Right lobe of liver (tissue), 6 donors: ENCODE measurements at regions not wholly inside any gene's neighbourhood (a gene's known extent, or its start where the extent isn't known, plus 50 kb on each side); places are given as distances from the start of the nearest gene placed in this dataset.

Experiments
- ATAC-seq, 4 donors: fragments of 200-7000 bp; cut with Tn5 transposase; one replicate each; pipeline ENCODE4 v1.9.1; 2020; ENCODE audit warnings: mild to moderate bottlenecking in 4 of 4, moderate library complexity in 4 of 4
- DNase-seq, 3 donors: peaks; one replicate each; pipeline ENCODE4 v3.0.0-alpha.2; 2020
- H3K27ac ChIP-seq, 3 donors: fragments of 200-600 bp; one replicate each; pipeline ENCODE4 v1.8.0; 2022
- H3K27me3 ChIP-seq, 2 donors: fragments of 200-600 bp; one replicate each; pipeline ENCODE4 v1.8.0; 2022
- H3K36me3 ChIP-seq, 4 donors: fragments of 200-600 bp; sonication (generic) in 1 of 4; one replicate each; pipeline versions ENCODE4 v1.5.1 to v1.8.0; 2017 to 2022; ENCODE audit warnings: control low read depth in 1 of 4
- H3K4me1 ChIP-seq, 4 donors: fragments of 200-600 bp; sonication (generic) in 1 of 4; one replicate each; pipeline versions ENCODE4 v1.5.1 to v1.8.0; 2017 to 2022; ENCODE audit warnings: control low read depth in 1 of 4
- H3K4me3 ChIP-seq, 3 donors: fragments of 200-600 bp; one replicate each; pipeline ENCODE4 v1.8.0; 2022
- H3K9me3 ChIP-seq, 4 donors: fragments of 200-600 bp; sonication (generic) in 1 of 4; one replicate each; pipeline versions ENCODE4 v1.5.1 to v1.8.0; 2017 to 2022; ENCODE audit warnings: control low read depth in 1 of 4
- POLR2A ChIP-seq: fragments of 450-650 bp; IDR thresholded peaks from one replicate; pipeline ENCODE4 v1.6.1; 2017; ENCODE audit warnings: antibody characterized with exemption, mild to moderate bottlenecking
- WGBS: methylation state at CpG from one replicate; pipeline ENCODE4 v1.1.6; 2018; ENCODE audit warnings: low coverage, low lambda C conversion rate; ENCODE audit not compliant: insufficient coverage; ENCODE audit errors: missing lambda C conversion rate; 5-methylcytosine and 5-hydroxymethylcytosine counted together
- intact Hi-C, 2 donors: fragments of 100-400 bp; cut with DNase I; formaldehyde crosslinking; loops; one replicate each; pipeline versions ENCODE4 v1.11.2 to v1.14.1; 2022
- TF ChIP-seq, protein P1 (sequence below), 4 donors: fragments of 200-600 bp in 3 of 4; fragments of 450-650 bp in 1 of 4; IDR thresholded peaks; one replicate each; pipeline versions ENCODE4 v1.5.1 to v1.8.0; 2016 to 2022; ENCODE audit warnings: antibody characterized with exemption in 4 of 4, mild to moderate bottlenecking in 2 of 4
- donor health status: DM: no; HTN: yes; CAD: no.
- donor health status: DM: no; HTN: no; CAD: no.
- donor health status: DM: no; HTN: no; CAD: no.
- donor health status: DM: no; HTN: yes; CAD: no.
- donor health status: DM: no; HTN: yes; CAD: no.

DNA sequence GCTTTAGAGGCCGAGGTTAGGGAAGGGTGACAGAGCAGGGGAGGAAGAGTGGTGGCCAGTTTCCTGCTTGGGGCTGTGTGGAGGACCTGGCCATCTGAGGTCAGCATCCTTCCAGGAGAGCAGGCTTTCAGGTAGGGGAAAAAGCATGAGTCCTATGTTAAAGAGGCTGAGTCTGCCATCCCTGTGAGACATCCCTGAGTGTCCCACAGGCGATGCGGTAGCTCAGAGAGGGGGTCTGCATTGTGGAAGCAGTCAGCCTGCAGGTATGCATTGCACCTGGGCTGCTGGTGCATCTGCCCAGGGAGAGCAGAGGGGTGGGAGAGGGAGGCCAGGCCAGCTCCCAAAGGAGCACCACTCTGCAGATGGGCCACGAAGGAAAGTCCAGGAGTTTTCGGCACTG is 282.1 kb upstream of the ZNF32 start:
- Histone ChIP-seq H3K27me3 (no peaks in the 10 kb centered on the region), H3K9me3 (no peaks in the 10 kb centered on the region), H3K36me3 (no peaks in the 10 kb centered on the region), H3K27ac (no peak overlapping the region), H3K4me1 (no peaks in the 10 kb centered on the region), H3K4me3 (no peak overlapping the region)
- intact Hi-C loops, result no loop called here
- DNase-seq (peak in 1 of 3 donors; percentile 15), ATAC-seq (peak in 1 of 4 donors; percentile 16)
- TF ChIP-seq POLR2A, result no peak
- TF ChIP-seq, protein P1, sequence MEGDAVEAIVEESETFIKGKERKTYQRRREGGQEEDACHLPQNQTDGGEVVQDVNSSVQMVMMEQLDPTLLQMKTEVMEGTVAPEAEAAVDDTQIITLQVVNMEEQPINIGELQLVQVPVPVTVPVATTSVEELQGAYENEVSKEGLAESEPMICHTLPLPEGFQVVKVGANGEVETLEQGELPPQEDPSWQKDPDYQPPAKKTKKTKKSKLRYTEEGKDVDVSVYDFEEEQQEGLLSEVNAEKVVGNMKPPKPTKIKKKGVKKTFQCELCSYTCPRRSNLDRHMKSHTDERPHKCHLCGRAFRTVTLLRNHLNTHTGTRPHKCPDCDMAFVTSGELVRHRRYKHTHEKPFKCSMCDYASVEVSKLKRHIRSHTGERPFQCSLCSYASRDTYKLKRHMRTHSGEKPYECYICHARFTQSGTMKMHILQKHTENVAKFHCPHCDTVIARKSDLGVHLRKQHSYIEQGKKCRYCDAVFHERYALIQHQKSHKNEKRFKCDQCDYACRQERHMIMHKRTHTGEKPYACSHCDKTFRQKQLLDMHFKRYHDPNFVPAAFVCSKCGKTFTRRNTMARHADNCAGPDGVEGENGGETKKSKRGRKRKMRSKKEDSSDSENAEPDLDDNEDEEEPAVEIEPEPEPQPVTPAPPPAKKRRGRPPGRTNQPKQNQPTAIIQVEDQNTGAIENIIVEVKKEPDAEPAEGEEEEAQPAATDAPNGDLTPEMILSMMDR (IDR thresholded peaks at IDR 0.05), result no peak
- WGBS, result 93% methylated on average over 2 of the region's 5 CpGs

DNA sequence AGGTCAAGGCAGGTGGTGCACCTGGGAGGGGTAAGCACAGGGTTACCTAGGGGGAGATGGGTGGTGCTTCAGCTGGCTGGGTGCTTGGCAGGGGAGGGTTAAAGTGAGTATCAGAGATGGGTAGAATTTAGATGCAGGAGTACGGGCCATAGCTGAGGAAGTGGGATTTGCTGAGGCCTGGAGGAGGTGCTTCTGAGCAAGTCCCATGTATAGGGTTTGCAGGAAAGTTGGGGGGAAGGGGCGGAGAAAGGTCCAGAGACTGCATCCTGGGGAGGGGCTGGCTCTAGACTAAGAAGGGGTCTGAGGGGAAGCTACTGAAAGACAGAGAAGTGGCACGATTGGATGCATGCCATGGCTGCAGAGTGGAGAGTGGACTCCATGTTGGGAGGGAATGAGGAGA is 281.6 kb upstream of the ZNF32 start:
- H3K9me3 ChIP-seq, result no peaks in the 10 kb centered on the region
- TF ChIP-seq POLR2A, result no peak
- TF ChIP-seq, protein P1 (IDR thresholded peaks at IDR 0.05), result no peak
- intact Hi-C loops, result no loop called here
- DNase-seq, result peak in 1 of 3 donors; percentile 19
- no peak overlapping the region for H3K4me3 ChIP-seq
- peak in 1 of 4 donors; percentile 14 for ATAC-seq
- H3K27me3 ChIP-seq, result no peaks in the 10 kb centered on the region
- no peak overlapping the region for H3K27ac ChIP-seq
- no peaks in the 10 kb centered on the region for H3K4me1 ChIP-seq
- H3K36me3 ChIP-seq, result no peaks in the 10 kb centered on the region
- 52% methylated on average over 3 of the region's 3 CpGs for WGBS

DNA sequence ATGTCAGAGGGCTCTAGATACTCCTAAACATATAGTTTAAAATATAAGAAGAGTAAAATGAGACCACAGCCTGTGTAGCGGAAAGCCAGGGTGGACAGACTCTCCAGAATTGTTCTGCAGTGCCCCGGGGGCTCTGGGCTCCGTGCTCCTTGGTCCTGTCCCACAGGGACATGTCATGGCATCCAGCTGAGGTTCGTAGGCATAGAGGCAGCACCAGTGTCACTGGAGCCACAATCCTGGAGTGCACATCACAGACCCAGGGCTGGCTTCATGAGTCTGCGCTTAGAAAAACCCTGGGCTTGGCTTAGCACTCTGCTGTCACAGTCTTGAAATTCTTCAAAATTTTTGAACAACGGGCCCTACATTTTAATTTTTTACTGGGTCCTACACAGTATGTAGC is 280.4 kb upstream of the ZNF32 start:
- DNase-seq (peak in 1 of 3 donors; percentile 31), ATAC-seq (no peak)
- 92% methylated on average over 2 of the region's 6 CpGs for WGBS
- no peak overlapping the region for H3K27ac ChIP-seq
- no peaks in the 10 kb centered on the region for H3K9me3 ChIP-seq
- H3K4me3 ChIP-seq, result no peak overlapping the region
- no peaks in the 10 kb centered on the region for H3K36me3 ChIP-seq
- no peaks in the 10 kb centered on the region for H3K27me3 ChIP-seq
- intact Hi-C loops, result no loop called here
- TF ChIP-seq, protein P1 (IDR thresholded peaks at IDR 0.05), result no peak
- TF ChIP-seq POLR2A, result no peak
- no peaks in the 10 kb centered on the region for H3K4me1 ChIP-seq

DNA sequence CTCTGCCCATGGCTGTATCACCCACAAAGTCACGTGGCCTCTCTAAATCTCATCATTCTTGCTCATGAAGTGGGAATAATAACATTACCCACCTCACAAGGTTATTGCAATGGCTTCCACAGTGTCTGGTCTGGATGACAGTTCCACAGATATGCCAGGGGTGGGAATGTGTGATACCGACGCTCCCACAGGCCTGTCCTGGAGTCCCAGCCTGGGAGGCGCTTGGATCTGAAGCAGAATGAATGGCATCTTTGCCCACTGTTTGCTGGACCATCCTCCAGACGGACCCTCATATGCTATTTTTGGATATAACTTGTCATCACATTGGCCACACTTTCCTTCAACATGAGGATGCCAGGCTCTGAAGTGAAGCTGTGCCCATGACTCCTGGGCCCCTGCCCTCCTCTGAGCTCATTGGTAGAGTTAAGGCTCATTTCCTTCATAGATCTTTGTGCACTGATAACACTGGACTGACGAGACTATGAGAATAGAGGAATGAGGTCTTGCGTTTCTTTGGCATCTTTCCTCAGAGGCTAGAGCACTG is 279.8 kb upstream of the ZNF32 start:
- no peak for DNase-seq
- Histone ChIP-seq H3K27ac (no peak overlapping the region), H3K27me3 (no peaks in the 10 kb centered on the region), H3K9me3 (no peaks in the 10 kb centered on the region), H3K4me1 (no peaks in the 10 kb centered on the region), H3K36me3 (no peaks in the 10 kb centered on the region), H3K4me3 (no peak overlapping the region)
- no peak for ATAC-seq
- intact Hi-C loops, result no loop called here
- TF ChIP-seq POLR2A, result no peak
- TF ChIP-seq, protein P1 (IDR thresholded peaks at IDR 0.05), result no peak
- WGBS, result 47% methylated on average over 5 of the region's 7 CpGs
